ENCODE measurements at regions not wholly inside any gene's neighbourhood (a gene's known extent, or its start where the extent isn't known, plus 50 kb on each side); places are given as distances from the start of the nearest gene placed in this dataset.

- TF ChIP-seq ZNF567 (CRISPR knock-in tag; IDR thresholded peaks at IDR 0.05; ENCODE audit: borderline replicate concordance) (no peak), FOXO4 (CRISPR knock-in tag; conservative IDR thresholded peaks at IDR 0.05) (no peak), ZNF83 (CRISPR knock-in tag; IDR thresholded peaks at IDR 0.05; ENCODE audit: borderline replicate concordance) (no peak), CENPBD1 (CRISPR knock-in tag; IDR thresholded peaks at IDR 0.05; ENCODE audit: borderline replicate concordance, low read depth) (no peak)
These were observed 279.4 kb upstream of the GRIA1 start (continued) for GRCh38 chr5:153211076-153211475.

GRCh38 chr5:153212471-153212870, 278.0 kb upstream of the GRIA1 start:
- no peak for FAIRE-seq
- BruUV-seq (replicated peaks), result no TSS peak
- no peak overlapping the region for H2AFZ ChIP-seq (ENCODE audit: low read length)
- H3K9ac ChIP-seq (ENCODE audit: insufficient read depth, low read depth, low read length), result no peak overlapping the region
- no peak overlapping the region for H3K4me3 ChIP-seq (replicated peaks in 1 of 3; ENCODE audit: insufficient read depth in 1 of 3, low read depth in 2 of 3, low read length in 3 of 3)
- TF ChIP-seq EEA1 (CRISPR knock-in tag; IDR thresholded peaks at IDR 0.05; ENCODE audit: borderline replicate concordance) (no peak), PAX8 (CRISPR knock-in tag; IDR thresholded peaks at IDR 0.05; ENCODE audit: borderline replicate concordance) (no peak), ZNF597 (CRISPR knock-in tag; IDR thresholded peaks at IDR 0.05) (no peak), ZNF232 (CRISPR knock-in tag; IDR thresholded peaks at IDR 0.05; ENCODE audit: borderline replicate concordance) (no peak), BRF2 (CRISPR knock-in tag; IDR thresholded peaks at IDR 0.05) (no peak), ZNF879 (CRISPR knock-in tag; IDR thresholded peaks at IDR 0.05) (no peak), U2AF1 (optimal IDR thresholded peaks at IDR 0.05; ENCODE audit: low read depth, low read length) (no peak), KAT8 (CRISPR knock-in tag; IDR thresholded peaks at IDR 0.05) (no peak), LCORL (IDR thresholded peaks at IDR 0.05) (no peak), LCORL (CRISPR knock-in tag; IDR thresholded peaks at IDR 0.05) (no peak), ZUFSP (CRISPR knock-in tag; IDR thresholded peaks at IDR 0.05; ENCODE audit: borderline replicate concordance) (no peak)
- no peak overlapping the region for H3K27ac ChIP-seq (ENCODE audit: extremely low read length, insufficient read depth, low read length)
- H3K79me2 ChIP-seq (ENCODE audit: insufficient read depth, low read length), result no peaks in the 10 kb centered on the region
- H3K9me3 ChIP-seq (ENCODE audit: low read length), result peaks cover 92% of the 10 kb centered on the region
- DNase-seq (ENCODE audit: low spot score), result no peak
- CTCF ChIA-PET (ENCODE audit: low intra/inter-chr PET ratio, low total read pairs), result no interaction called here
- no peak overlapping the region for H3K4me2 ChIP-seq (ENCODE audit: low read depth, low read length)
- in situ Hi-C loops (cut with HindIII; ENCODE audit: extremely low pct_ligation_motif_present, low pct_unique_long_range_greater_than_20kb) (no loop called here), intact Hi-C loops (cut with micrococcal nuclease; ENCODE audit: unreplicated experiment) (no loop called here)
- H3K27me3 ChIP-seq (ENCODE audit: control insufficient read depth in 1 of 2, insufficient read depth in 2 of 2, low read length in 2 of 2), result no peaks in the 10 kb centered on the region
- WGBS (ENCODE audit: low lambda C conversion rate), result 16% methylated on average over 3 of the region's 3 CpGs
- no peak for ATAC-seq
- no peaks in the 10 kb centered on the region for H3K4me1 ChIP-seq (ENCODE audit: insufficient read depth, low read length)
- H4K20me1 ChIP-seq (ENCODE audit: insufficient read depth, low read length), result no peaks in the 10 kb centered on the region
- no peaks in the 10 kb centered on the region for H3K36me3 ChIP-seq (replicated peaks in 1 of 2; ENCODE audit: control insufficient read depth in 1 of 2, insufficient read depth in 2 of 2, low read length in 2 of 2)
- POLR2A ChIA-PET, result no interaction called here
